PC-9 (cell line): ENCODE measurements at regions not wholly inside any gene's neighbourhood (a gene's known extent, or its start where the extent isn't known, plus 50 kb on each side); places are given as distances from the start of the nearest gene placed in this dataset.

ENCODE experiments used
- BruUV-seq: library from RNA; stranded (reverse); fragments of 400-500 nt; replicated peaks from 2 replicates; lab custom pipeline; 2021; lab: Mats Ljungman, UMichigan
- CTCF ChIA-PET: fragments of 300-600 bp; sonication (Branson Sonifier 250); formaldehyde crosslinking; loops from one replicate; lab custom pipeline; 2022; ENCODE audit warnings: antibody characterized with exemption; lab: Charles Lee
- POLR2A ChIA-PET: fragments of 300-600 bp; sonication (Branson Sonifier 250); formaldehyde crosslinking; loops from one replicate; lab custom pipeline; 2022; ENCODE audit warnings: antibody characterized with exemption; ENCODE audit not compliant: unreplicated experiment; lab: Charles Lee
- DNase-seq, 2 experiments: peaks; one replicate each; pipeline versions ENCODE4 v3.0.0 to v3.0.0-alpha.2; 2015 to 2022; ENCODE audit warnings: mixed read lengths in 1 of 2
- H2AFZ ChIP-seq: fragments of 200-600 bp; sonication (generic); 2 replicates; pipeline ENCODE4 v1.8.1; 2017; ENCODE audit warnings: antibody characterized with exemption
- H3F3A ChIP-seq: fragments of 200-600 bp; sonication (generic); 2 replicates; pipeline ENCODE4 v1.8.1; 2017; ENCODE audit warnings: antibody characterized with exemption, mild to moderate bottlenecking, low read depth; ENCODE audit not compliant: insufficient read depth
- H3K27ac ChIP-seq: fragments of 200-600 bp; sonication (generic); 2 replicates; pipeline ENCODE4 v1.6.1; 2016; ENCODE audit warnings: mixed run types
- H3K27me3 ChIP-seq: fragments of 200-600 bp; sonication (generic); 2 replicates; pipeline ENCODE4 v1.6.1; 2016; ENCODE audit warnings: low read depth, mixed run types; ENCODE audit not compliant: insufficient read depth
- H3K36me3 ChIP-seq: fragments of 200-600 bp; sonication (generic); 2 replicates; pipeline ENCODE4 v1.6.1; 2016; ENCODE audit warnings: low read depth, mixed run types
- H3K4me1 ChIP-seq: fragments of 200-600 bp; sonication (generic); replicated peaks from 2 replicates; pipeline ENCODE4 v1.6.1; 2016; ENCODE audit warnings: mixed run types; ENCODE audit not compliant: insufficient read depth
- H3K4me2 ChIP-seq: fragments of 200-600 bp; sonication (generic); 2 replicates; pipeline ENCODE4 v1.6.1; 2017; ENCODE audit warnings: mixed run types
- H3K4me3 ChIP-seq: fragments of 200-600 bp; sonication (generic); 2 replicates; pipeline ENCODE4 v1.6.1; 2016; ENCODE audit warnings: mixed run types
- H3K79me2 ChIP-seq: fragments of 200-600 bp; sonication (generic); 2 replicates; pipeline ENCODE4 v1.6.1; 2017; ENCODE audit warnings: low read depth, mixed run types
- H3K9me2 ChIP-seq: fragments of 200-600 bp; sonication (generic); 2 replicates; pipeline ENCODE4 v1.8.1; 2017; ENCODE audit warnings: mild to moderate bottlenecking; ENCODE audit not compliant: insufficient read depth
- H3K9me3 ChIP-seq: fragments of 200-600 bp; sonication (generic); 2 replicates; pipeline ENCODE4 v1.8.1; 2016; ENCODE audit warnings: low read depth; ENCODE audit not compliant: insufficient read depth
- H4K20me1 ChIP-seq: fragments of 200-600 bp; sonication (generic); 2 replicates; pipeline ENCODE4 v1.8.1; 2017; ENCODE audit not compliant: insufficient read depth
- CTCF ChIP-seq: fragments of 200-600 bp; sonication (generic); conservative IDR thresholded peaks from 2 replicates; pipeline ENCODE4 v1.6.1; 2017; ENCODE audit warnings: mixed run types, antibody characterized with exemption, mild to moderate bottlenecking, moderate library complexity
- EZH2 ChIP-seq: fragments of 200-600 bp; sonication (generic); IDR thresholded peaks from 2 replicates; pipeline ENCODE4 v1.8.0; 2017; ENCODE audit warnings: antibody characterized with exemption, low read depth
- intact Hi-C: fragments of 100-400 bp; cut with micrococcal nuclease; formaldehyde crosslinking; loops from one replicate; pipeline ENCODE4 v1.10.0; 2022; ENCODE audit not compliant: unreplicated experiment

GRCh38 chr22:48896766-48897644, 930.7 kb downstream of the BRD1 start:
- no peaks in the 10 kb centered on the region for H3K9me2 ChIP-seq
- H3F3A ChIP-seq, result no peaks in the 10 kb centered on the region
- no peaks in the 10 kb centered on the region for H3K9me3 ChIP-seq
- no peaks in the 10 kb centered on the region for H3K4me1 ChIP-seq
- ChIA-PET POLR2A (no interaction called here), CTCF (no interaction called here)
- H3K36me3 ChIP-seq, result no peaks in the 10 kb centered on the region
- intact Hi-C loops, result no loop called here
- DNase-seq, result no peak
- H3K4me3 ChIP-seq, result no peak overlapping the region
- TF ChIP-seq EZH2 (no peak), CTCF (no peak)
- no peak overlapping the region for H3K27ac ChIP-seq
- H4K20me1 ChIP-seq, result peaks cover 3% of the 10 kb centered on the region; the same call in 1 of the 2 replicates
- no peak overlapping the region for H3K4me2 ChIP-seq
- peaks cover 98% of the 10 kb centered on the region for H3K27me3 ChIP-seq
- H2AFZ ChIP-seq, result no peak overlapping the region
- no peaks in the 10 kb centered on the region for H3K79me2 ChIP-seq
- BruUV-seq, result no TSS peak

- H3K4me3 ChIP-seq, result no peak overlapping the region
- intact Hi-C loops, result no loop called here
Observed at GRCh38 chr22:48895831-48896765, 931.6 kb downstream of the BRD1 start.

GRCh38 chr22:48895336-48895735, 932.3 kb downstream of the BRD1 start:
- H3K4me1 ChIP-seq, result no peaks in the 10 kb centered on the region
- no peaks in the 10 kb centered on the region for H3K79me2 ChIP-seq
- CTCF ChIA-PET, result no interaction called here
- no peak overlapping the region for H3K4me2 ChIP-seq
- H4K20me1 ChIP-seq, result peaks cover 9% of the 10 kb centered on the region; the same call in 1 of the 2 replicates
- no peaks in the 10 kb centered on the region for H3K36me3 ChIP-seq
- POLR2A ChIA-PET, result no interaction called here
- peaks cover 98% of the 10 kb centered on the region for H3K27me3 ChIP-seq
- no peak overlapping the region for H3K27ac ChIP-seq
- no peak for TF ChIP-seq CTCF
- no peak for TF ChIP-seq EZH2
- DNase-seq, result no peak
- intact Hi-C loops, result no loop called here
- no peaks in the 10 kb centered on the region for H3F3A ChIP-seq
- no peak overlapping the region for H2AFZ ChIP-seq
- no peaks in the 10 kb centered on the region for H3K9me3 ChIP-seq
- no TSS peak for BruUV-seq
- H3K4me3 ChIP-seq, result no peak overlapping the region
- no peaks in the 10 kb centered on the region for H3K9me2 ChIP-seq

More at GRCh38 chr22:48895831-48896765, 931.6 kb downstream of the BRD1 start:
- Histone ChIP-seq H4K20me1 (peaks cover 3% of the 10 kb centered on the region; the same call in 1 of the 2 replicates), H3K9me2 (no peaks in the 10 kb centered on the region), H3K36me3 (no peaks in the 10 kb centered on the region), H3K27ac (no peak overlapping the region), H3K4me2 (no peak overlapping the region), H3K27me3 (peaks cover 98% of the 10 kb centered on the region), H3F3A (no peaks in the 10 kb centered on the region), H2AFZ (no peak overlapping the region), H3K4me1 (no peaks in the 10 kb centered on the region), H3K9me3 (no peaks in the 10 kb centered on the region), H3K79me2 (no peaks in the 10 kb centered on the region)
- CTCF ChIA-PET, result no interaction called here
- DNase-seq, result no peak
- no TSS peak for BruUV-seq
- TF ChIP-seq EZH2, result no peak
- POLR2A ChIA-PET, result no interaction called here
